ENCODE measurements at regions not wholly inside any gene's neighbourhood (a gene's known extent, or its start where the extent isn't known, plus 50 kb on each side); places are given as distances from the start of the nearest gene placed in this dataset.

GRCh38 chr11:70731271-70732022 is 333.1 kb downstream of the CTTN start:
- Histone ChIP-seq H3K27me3 (ENCODE audit: control insufficient read depth in 1 of 2, insufficient read depth in 2 of 2, low read length in 2 of 2) (no peaks in the 10 kb centered on the region), H3K9ac (ENCODE audit: insufficient read depth, low read depth, low read length) (no peak overlapping the region), H3K4me2 (ENCODE audit: low read depth, low read length) (no peak overlapping the region), H3K79me2 (ENCODE audit: insufficient read depth, low read length) (no peaks in the 10 kb centered on the region), H3K36me3 (replicated peaks in 1 of 2; ENCODE audit: control insufficient read depth in 1 of 2, insufficient read depth in 2 of 2, low read length in 2 of 2) (peaks cover 0 to 17% of the 10 kb centered on the region in 2 experiments; a peak in 1 of 5 replicates), H3K4me1 (ENCODE audit: insufficient read depth, low read length) (no peaks in the 10 kb centered on the region), H3K9me3 (ENCODE audit: low read length) (no peaks in the 10 kb centered on the region), H4K20me1 (ENCODE audit: insufficient read depth, low read length) (no peaks in the 10 kb centered on the region), H3K27ac (ENCODE audit: extremely low read length, insufficient read depth, low read length) (no peak overlapping the region), H2AFZ (ENCODE audit: low read length) (no peak overlapping the region), H3K4me3 (replicated peaks in 1 of 3; ENCODE audit: insufficient read depth in 1 of 3, low read depth in 2 of 3, low read length in 3 of 3) (no peak overlapping the region)
- in situ Hi-C loops (cut with HindIII; ENCODE audit: extremely low pct_ligation_motif_present, low pct_unique_long_range_greater_than_20kb), result no loop called here
- POLR2A ChIA-PET, result no interaction called here
- TF ChIP-seq ZNF143 (CRISPR knock-in tag; IDR thresholded peaks at IDR 0.05), result no peak
- no peak for TF ChIP-seq SMC3 (IDR thresholded peaks at IDR 0.05; ENCODE audit: low read length)
- no peak for TF ChIP-seq ATAD3A (CRISPR knock-in tag; IDR thresholded peaks at IDR 0.05)
- no peak for TF ChIP-seq LCORL (IDR thresholded peaks at IDR 0.05)
- TF ChIP-seq LCORL (CRISPR knock-in tag; IDR thresholded peaks at IDR 0.05), result no peak
- TF ChIP-seq TMF1 (CRISPR knock-in tag; IDR thresholded peaks at IDR 0.05; ENCODE audit: low read depth), result no peak
- no peak for TF ChIP-seq AGO1 (IDR thresholded peaks at IDR 0.05; ENCODE audit: low read depth, low read length, poor library complexity, severe bottlenecking)
- TF ChIP-seq RNF219 (CRISPR knock-in tag; IDR thresholded peaks at IDR 0.05), result no peak
- no peak for TF ChIP-seq ZNF576 (CRISPR knock-in tag; IDR thresholded peaks at IDR 0.05)
- no peak for TF ChIP-seq ZNF34 (CRISPR knock-in tag; IDR thresholded peaks at IDR 0.05; ENCODE audit: borderline replicate concordance)
- TF ChIP-seq HNRNPK (IDR thresholded peaks at IDR 0.05; ENCODE audit: low read depth, low read length, poor library complexity, severe bottlenecking), result no peak
- no peak for TF ChIP-seq ZEB1 (IDR thresholded peaks at IDR 0.05; ENCODE audit: insufficient replicate concordance, low read depth)
- no peak for TF ChIP-seq ZBTB44 (CRISPR knock-in tag; IDR thresholded peaks at IDR 0.05)
- TF ChIP-seq MBD4 (IDR thresholded peaks at IDR 0.05; ENCODE audit: borderline replicate concordance, low read length), result no peak
- no peak for TF ChIP-seq ZFP36L1 (CRISPR knock-in tag; IDR thresholded peaks at IDR 0.05)
- no peak for TF ChIP-seq ZNF451 (CRISPR knock-in tag; IDR thresholded peaks at IDR 0.05)
- no peak for FAIRE-seq
- no peak for ATAC-seq
- DNase-seq (ENCODE audit: low spot score), result no peak
- CTCF ChIA-PET (ENCODE audit: low intra/inter-chr PET ratio, low total read pairs), result no interaction called here
- no TSS peak for BruUV-seq (replicated peaks)
- 93% methylated on average over 11 of the region's 11 CpGs for whole genome bisulfite sequencing (ENCODE audit: low lambda C conversion rate)
- intact Hi-C loops (cut with micrococcal nuclease; ENCODE audit: unreplicated experiment), result no loop called here
